HEK293 (cell line): ENCODE measurements at regions not wholly inside any gene's neighbourhood (a gene's known extent, or its start where the extent isn't known, plus 50 kb on each side); places are given as distances from the start of the nearest gene placed in this dataset.

Experiments
- CTCF ChIA-PET: fragments of 350-600 bp; formaldehyde crosslinking; extraction: SDS; loops from one replicate; lab custom pipeline; 2021; ENCODE audit warnings: antibody characterized with exemption; lab: Yijun Ruan, JAX
- POLR2A ChIA-PET: fragments of 300-600 bp; formaldehyde crosslinking; extraction: SDS; loops from one replicate; lab custom pipeline; 2020; ENCODE audit warnings: antibody characterized with exemption, inconsistent platforms; lab: Yijun Ruan, JAX
- H3K27ac ChIP-seq: fragments of 200-500 bp; sonication (Bioruptor generic); 2 replicates; pipeline ENCODE4 v1.5.1; 2014; ENCODE audit warnings: low read depth, low read length, control low read depth, inconsistent platforms; ENCODE audit errors: extremely low read depth
- H3K36me3 ChIP-seq, 2 experiments: fragments of 200-500 bp in 1 of 2; sonication (Bioruptor generic) in 1 of 2; 1 replicate in 1 of 2; 2 replicates in 1 of 2; pipeline ENCODE4 v1.5.1; 2014 to 2017; ENCODE audit warnings: inconsistent platforms in 2 of 2, low read length in 2 of 2; ENCODE audit not compliant: control insufficient read depth in 2 of 2, insufficient read depth in 1 of 2
- H3K4me1 ChIP-seq: fragments of 200-500 bp; sonication (Bioruptor generic); 2 replicates; pipeline ENCODE4 v1.5.1; 2014; ENCODE audit warnings: mild to moderate bottlenecking, low read length, inconsistent platforms; ENCODE audit not compliant: control insufficient read depth, insufficient read depth
- H3K4me3 ChIP-seq: 2 replicates; pipeline ENCODE4 v1.5.1; 2011; ENCODE audit warnings: low read depth, mild to moderate bottlenecking, control low read depth, low read length, moderate library complexity
- H3K9me3 ChIP-seq: fragments of 200-500 bp; sonication (Bioruptor generic); 2 replicates; pipeline ENCODE4 v1.5.1; 2014; ENCODE audit warnings: low read depth, low read length, inconsistent platforms; ENCODE audit not compliant: control insufficient read depth, insufficient read depth
- KLF9 ChIP-seq: fragments of 450-650 bp; formaldehyde crosslinking; IDR thresholded peaks from 2 replicates; pipeline ENCODE4 v1.5.1; 2016; ENCODE audit warnings: missing biosample characterization, missing genetic modification characterization, low read depth
- PRDM1 ChIP-seq: fragments of 450-650 bp; formaldehyde crosslinking; IDR thresholded peaks from 2 replicates; pipeline ENCODE4; 2016; ENCODE audit warnings: missing biosample characterization, missing genetic modification characterization
- ZNF24 ChIP-seq: fragments of 450-650 bp; formaldehyde crosslinking; IDR thresholded peaks from 2 replicates; pipeline ENCODE4 v1.5.1; 2016; ENCODE audit warnings: missing biosample characterization, missing genetic modification characterization
- ZNF324 ChIP-seq: fragments of 450-650 bp; formaldehyde crosslinking; IDR thresholded peaks from 2 replicates; pipeline ENCODE4 v1.5.1; 2016; ENCODE audit warnings: missing biosample characterization, missing genetic modification characterization
- ZNF529 ChIP-seq: fragments of 450-650 bp; formaldehyde crosslinking; IDR thresholded peaks from 2 replicates; pipeline ENCODE4 v1.5.1; 2017; ENCODE audit warnings: missing genetic modification characterization, missing biosample characterization; ENCODE audit not compliant: insufficient replicate concordance
- ZNF561 ChIP-seq: fragments of 450-650 bp; IDR thresholded peaks from 2 replicates; pipeline ENCODE4 v1.5.1; 2018; ENCODE audit warnings: missing biosample characterization, missing genetic modification characterization, borderline replicate concordance
- ZNF600 ChIP-seq: fragments of 450-650 bp; formaldehyde crosslinking; IDR thresholded peaks from 2 replicates; pipeline ENCODE4 v1.5.1; 2016; ENCODE audit warnings: missing biosample characterization, missing genetic modification characterization
- ZNF623 ChIP-seq: fragments of 450-650 bp; formaldehyde crosslinking; IDR thresholded peaks from 2 replicates; pipeline ENCODE4 v1.5.1; 2016; ENCODE audit warnings: missing biosample characterization, missing genetic modification characterization
- ZNF76 ChIP-seq: fragments of 450-650 bp; formaldehyde crosslinking; IDR thresholded peaks from 2 replicates; pipeline ENCODE4; 2016; ENCODE audit warnings: low read depth, missing biosample characterization, missing genetic modification characterization, borderline replicate concordance
- ZNF768 ChIP-seq: fragments of 450-650 bp; formaldehyde crosslinking; IDR thresholded peaks from 2 replicates; pipeline ENCODE4 v1.5.1; 2018; ENCODE audit warnings: missing biosample characterization, mild to moderate bottlenecking, missing genetic modification characterization
- TF ChIP-seq, protein P1 (sequence below): fragments of 450-650 bp; IDR thresholded peaks from 2 replicates; pipeline ENCODE4 v1.5.1; 2018; ENCODE audit warnings: missing biosample characterization, mild to moderate bottlenecking, missing genetic modification characterization
- TF ChIP-seq, protein P2 (sequence below): fragments of 450-650 bp; formaldehyde crosslinking; IDR thresholded peaks from 2 replicates; pipeline ENCODE4 v1.5.1; 2016; ENCODE audit warnings: missing biosample characterization, missing genetic modification characterization
- TF ChIP-seq, protein P3 (sequence below): fragments of 450-650 bp; formaldehyde crosslinking; conservative IDR thresholded peaks from 2 replicates; pipeline ENCODE4 v1.5.1; 2016; ENCODE audit warnings: low read depth, missing biosample characterization, missing genetic modification characterization
- TF ChIP-seq, protein P4 (sequence below): fragments of 450-650 bp; formaldehyde crosslinking; IDR thresholded peaks from 2 replicates; pipeline ENCODE4 v1.5.1; 2016; ENCODE audit warnings: missing biosample characterization, missing genetic modification characterization
- TF ChIP-seq, protein P5 (sequence below): fragments of 450-650 bp; formaldehyde crosslinking; IDR thresholded peaks from 2 replicates; pipeline ENCODE4 v1.5.1; 2016; ENCODE audit warnings: missing biosample characterization, missing genetic modification characterization

DNA sequence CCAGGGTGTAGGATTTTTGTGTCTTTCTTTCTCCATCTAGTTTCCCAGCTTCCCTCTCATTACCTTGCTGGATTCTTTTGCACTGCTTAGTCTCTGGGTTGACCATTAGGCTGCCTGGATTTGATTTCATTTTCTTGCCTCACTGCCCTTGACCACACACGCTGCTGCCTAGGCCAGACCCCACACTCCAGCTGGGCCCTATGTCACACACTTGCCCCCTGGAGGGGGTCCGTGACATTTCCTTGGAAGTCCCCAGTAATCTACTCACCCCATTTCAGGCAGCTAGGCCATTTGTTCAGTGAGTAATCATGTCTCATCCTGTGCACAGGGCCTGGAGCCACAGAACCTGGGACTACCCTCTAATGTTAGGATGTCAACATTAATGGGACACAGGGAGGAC, 81.9 kb upstream of the SPON1 start (continued):
- TF ChIP-seq, protein P1, sequence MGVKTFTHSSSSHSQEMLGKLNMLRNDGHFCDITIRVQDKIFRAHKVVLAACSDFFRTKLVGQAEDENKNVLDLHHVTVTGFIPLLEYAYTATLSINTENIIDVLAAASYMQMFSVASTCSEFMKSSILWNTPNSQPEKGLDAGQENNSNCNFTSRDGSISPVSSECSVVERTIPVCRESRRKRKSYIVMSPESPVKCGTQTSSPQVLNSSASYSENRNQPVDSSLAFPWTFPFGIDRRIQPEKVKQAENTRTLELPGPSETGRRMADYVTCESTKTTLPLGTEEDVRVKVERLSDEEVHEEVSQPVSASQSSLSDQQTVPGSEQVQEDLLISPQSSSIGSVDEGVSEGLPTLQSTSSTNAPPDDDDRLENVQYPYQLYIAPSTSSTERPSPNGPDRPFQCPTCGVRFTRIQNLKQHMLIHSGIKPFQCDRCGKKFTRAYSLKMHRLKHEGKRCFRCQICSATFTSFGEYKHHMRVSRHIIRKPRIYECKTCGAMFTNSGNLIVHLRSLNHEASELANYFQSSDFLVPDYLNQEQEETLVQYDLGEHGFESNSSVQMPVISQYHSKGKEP (tag by site-specific recombination), result no peak
- TF ChIP-seq, protein P2, sequence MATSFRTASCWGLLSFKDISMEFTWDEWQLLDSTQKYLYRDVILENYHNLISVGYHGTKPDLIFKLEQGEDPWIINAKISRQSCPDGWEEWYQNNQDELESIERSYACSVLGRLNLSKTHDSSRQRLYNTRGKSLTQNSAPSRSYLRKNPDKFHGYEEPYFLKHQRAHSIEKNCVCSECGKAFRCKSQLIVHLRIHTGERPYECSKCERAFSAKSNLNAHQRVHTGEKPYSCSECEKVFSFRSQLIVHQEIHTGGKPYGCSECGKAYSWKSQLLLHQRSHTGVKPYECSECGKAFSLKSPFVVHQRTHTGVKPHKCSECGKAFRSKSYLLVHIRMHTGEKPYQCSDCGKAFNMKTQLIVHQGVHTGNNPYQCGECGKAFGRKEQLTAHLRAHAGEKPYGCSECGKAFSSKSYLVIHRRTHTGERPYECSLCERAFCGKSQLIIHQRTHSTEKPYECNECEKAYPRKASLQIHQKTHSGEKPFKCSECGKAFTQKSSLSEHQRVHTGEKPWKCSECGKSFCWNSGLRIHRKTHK (tag by site-specific recombination), result no peak
- TF ChIP-seq PRDM1 (tag by site-specific recombination) (no peak), ZNF561 (tag by site-specific recombination) (no peak), ZNF768 (tag by site-specific recombination) (no peak), ZNF529 (tag by site-specific recombination) (no peak)
- TF ChIP-seq, all 188 proteins: peak for 0

DNA sequence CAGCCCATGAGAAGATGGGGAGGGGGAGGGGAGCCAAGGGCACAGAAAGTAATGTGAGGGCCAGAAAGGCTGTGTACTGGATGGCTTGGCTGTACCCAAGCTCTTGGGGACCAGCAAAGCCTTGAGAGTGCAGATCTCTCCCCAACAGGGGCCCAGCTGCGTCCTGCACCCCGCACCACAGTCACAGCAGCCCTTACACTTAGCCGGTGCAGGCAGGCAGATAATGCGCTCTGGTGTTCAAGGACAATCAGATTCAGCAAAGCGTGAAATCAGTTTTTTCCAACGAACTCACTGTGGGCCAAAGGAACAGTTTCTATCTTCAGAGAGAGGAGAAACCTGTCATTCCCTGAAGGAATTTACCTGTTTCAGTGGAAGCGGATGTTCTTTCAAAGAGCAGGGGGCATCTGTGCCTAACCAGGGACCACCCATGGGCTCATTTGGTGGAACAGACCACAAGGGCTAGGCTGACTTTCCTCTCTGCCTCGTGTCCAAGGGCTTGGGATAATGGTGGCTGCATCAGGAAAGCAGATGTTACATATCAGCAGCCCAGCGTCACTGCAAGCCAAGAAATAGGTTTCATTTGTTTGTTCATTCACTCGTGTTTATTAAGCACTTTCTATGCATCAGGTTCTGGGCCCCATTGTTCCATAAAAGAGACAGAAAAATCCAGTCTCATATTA, 81.2 kb upstream of the SPON1 start:
- CTCF ChIA-PET, result no interaction called here
- Histone ChIP-seq H3K4me1 (no peaks in the 10 kb centered on the region), H3K4me3 (no peak overlapping the region), H3K9me3 (no peaks in the 10 kb centered on the region), H3K27ac (no peak overlapping the region), H3K36me3 (no peaks in the 10 kb centered on the region)
- no peak for TF ChIP-seq ZNF24
- POLR2A ChIA-PET, result no interaction called here

DNA sequence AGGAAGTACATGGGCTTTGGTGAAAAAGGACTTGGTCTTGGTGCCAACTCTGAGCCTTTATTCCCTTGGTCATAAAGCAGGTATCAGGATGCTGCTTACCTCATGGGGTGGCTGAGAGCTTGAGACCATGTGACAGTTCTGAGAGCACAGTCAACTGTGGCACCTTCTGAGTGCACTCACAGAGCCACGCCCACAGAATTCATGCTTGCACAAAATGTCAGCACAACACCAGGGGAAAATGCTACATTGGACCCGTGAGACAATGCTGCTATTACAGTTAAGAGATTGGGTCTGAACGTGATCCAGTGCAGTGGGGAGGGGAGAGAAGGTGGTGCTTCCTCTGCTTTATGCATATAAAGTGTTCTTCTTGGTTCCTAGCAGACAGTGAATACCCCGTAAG, 79.5 kb upstream of the SPON1 start:
- CTCF ChIA-PET, result interaction anchor here (0.6 kb wide), 1 partner anchor 607 kb away, joined by 3 read pairs; no protein-coding TSS in a partner anchor
- POLR2A ChIA-PET, result no interaction called here
- H3K27ac ChIP-seq, result no peak overlapping the region
- H3K36me3 ChIP-seq, result no peaks in the 10 kb centered on the region
- H3K9me3 ChIP-seq, result no peaks in the 10 kb centered on the region
- no peaks in the 10 kb centered on the region for H3K4me1 ChIP-seq
- H3K4me3 ChIP-seq, result no peak overlapping the region
- TF ChIP-seq KLF9 (peak; percentile 42; the same call in 1 of the 2 replicates), ZNF623 (tag by site-specific recombination) (no peak)

DNA sequence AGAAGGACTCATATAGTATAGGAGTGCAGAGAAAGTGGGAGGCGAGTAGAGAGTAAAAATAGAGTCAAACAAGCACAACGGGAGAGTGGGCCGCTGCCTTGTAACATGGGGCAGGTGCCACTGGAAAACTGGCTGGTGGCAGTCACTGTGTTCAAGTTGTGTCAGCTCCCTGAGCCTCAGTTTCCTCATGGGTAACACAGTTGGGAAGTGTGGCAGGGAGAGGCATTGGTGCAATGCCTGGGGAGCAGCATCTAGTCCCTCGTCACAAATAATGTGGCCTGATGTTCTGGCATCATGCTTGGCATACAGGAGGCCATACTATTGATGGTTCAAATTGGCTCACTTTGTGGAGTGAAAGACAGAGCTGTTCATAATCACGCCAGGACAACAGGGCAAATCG, 78.9 kb upstream of the SPON1 start:
- CTCF ChIA-PET, result interaction anchor here (0.6 to 0.8 kb wide), 2 partner anchors 11 to 606 kb away, joined by 3 to 7 read pairs; no protein-coding TSS in a partner anchor
- POLR2A ChIA-PET, result no interaction called here
- no peaks in the 10 kb centered on the region for H3K4me1 ChIP-seq
- no peaks in the 10 kb centered on the region for H3K9me3 ChIP-seq
- no peak overlapping the region for H3K27ac ChIP-seq
- no peak overlapping the region for H3K4me3 ChIP-seq
- no peaks in the 10 kb centered on the region for H3K36me3 ChIP-seq
- TF ChIP-seq, protein P3, sequence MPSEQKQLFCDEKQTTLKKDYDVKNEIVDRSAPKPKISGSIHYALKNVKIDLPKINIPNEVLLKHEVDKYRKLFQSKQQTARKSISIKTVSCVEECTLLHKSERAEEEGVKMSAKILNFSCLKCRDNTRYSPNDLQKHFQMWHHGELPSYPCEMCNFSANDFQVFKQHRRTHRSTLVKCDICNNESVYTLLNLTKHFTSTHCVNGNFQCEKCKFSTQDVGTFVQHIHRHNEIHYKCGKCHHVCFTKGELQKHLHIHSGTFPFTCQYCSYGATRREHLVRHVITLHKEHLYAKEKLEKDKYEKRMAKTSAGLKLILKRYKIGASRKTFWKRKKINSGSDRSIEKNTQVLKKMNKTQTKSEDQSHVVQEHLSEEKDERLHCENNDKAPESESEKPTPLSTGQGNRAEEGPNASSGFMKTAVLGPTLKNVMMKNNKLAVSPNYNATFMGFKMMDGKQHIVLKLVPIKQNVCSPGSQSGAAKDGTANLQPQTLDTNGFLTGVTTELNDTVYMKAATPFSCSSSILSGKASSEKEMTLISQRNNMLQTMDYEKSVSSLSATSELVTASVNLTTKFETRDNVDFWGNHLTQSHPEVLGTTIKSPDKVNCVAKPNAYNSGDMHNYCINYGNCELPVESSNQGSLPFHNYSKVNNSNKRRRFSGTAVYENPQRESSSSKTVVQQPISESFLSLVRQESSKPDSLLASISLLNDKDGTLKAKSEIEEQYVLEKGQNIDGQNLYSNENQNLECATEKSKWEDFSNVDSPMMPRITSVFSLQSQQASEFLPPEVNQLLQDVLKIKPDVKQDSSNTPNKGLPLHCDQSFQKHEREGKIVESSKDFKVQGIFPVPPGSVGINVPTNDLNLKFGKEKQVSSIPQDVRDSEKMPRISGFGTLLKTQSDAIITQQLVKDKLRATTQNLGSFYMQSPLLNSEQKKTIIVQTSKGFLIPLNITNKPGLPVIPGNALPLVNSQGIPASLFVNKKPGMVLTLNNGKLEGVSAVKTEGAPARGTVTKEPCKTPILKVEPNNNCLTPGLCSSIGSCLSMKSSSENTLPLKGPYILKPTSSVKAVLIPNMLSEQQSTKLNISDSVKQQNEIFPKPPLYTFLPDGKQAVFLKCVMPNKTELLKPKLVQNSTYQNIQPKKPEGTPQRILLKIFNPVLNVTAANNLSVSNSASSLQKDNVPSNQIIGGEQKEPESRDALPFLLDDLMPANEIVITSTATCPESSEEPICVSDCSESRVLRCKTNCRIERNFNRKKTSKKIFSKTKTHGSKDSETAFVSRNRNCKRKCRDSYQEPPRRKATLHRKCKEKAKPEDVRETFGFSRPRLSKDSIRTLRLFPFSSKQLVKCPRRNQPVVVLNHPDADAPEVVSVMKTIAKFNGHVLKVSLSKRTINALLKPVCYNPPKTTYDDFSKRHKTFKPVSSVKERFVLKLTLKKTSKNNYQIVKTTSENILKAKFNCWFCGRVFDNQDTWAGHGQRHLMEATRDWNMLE (tag by site-specific recombination), result no peak
- TF ChIP-seq, protein P4, sequence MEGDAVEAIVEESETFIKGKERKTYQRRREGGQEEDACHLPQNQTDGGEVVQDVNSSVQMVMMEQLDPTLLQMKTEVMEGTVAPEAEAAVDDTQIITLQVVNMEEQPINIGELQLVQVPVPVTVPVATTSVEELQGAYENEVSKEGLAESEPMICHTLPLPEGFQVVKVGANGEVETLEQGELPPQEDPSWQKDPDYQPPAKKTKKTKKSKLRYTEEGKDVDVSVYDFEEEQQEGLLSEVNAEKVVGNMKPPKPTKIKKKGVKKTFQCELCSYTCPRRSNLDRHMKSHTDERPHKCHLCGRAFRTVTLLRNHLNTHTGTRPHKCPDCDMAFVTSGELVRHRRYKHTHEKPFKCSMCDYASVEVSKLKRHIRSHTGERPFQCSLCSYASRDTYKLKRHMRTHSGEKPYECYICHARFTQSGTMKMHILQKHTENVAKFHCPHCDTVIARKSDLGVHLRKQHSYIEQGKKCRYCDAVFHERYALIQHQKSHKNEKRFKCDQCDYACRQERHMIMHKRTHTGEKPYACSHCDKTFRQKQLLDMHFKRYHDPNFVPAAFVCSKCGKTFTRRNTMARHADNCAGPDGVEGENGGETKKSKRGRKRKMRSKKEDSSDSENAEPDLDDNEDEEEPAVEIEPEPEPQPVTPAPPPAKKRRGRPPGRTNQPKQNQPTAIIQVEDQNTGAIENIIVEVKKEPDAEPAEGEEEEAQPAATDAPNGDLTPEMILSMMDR (tag by site-specific recombination), result no peak
- no peak for TF ChIP-seq ZNF324 (tag by site-specific recombination)
- TF ChIP-seq, protein P5, sequence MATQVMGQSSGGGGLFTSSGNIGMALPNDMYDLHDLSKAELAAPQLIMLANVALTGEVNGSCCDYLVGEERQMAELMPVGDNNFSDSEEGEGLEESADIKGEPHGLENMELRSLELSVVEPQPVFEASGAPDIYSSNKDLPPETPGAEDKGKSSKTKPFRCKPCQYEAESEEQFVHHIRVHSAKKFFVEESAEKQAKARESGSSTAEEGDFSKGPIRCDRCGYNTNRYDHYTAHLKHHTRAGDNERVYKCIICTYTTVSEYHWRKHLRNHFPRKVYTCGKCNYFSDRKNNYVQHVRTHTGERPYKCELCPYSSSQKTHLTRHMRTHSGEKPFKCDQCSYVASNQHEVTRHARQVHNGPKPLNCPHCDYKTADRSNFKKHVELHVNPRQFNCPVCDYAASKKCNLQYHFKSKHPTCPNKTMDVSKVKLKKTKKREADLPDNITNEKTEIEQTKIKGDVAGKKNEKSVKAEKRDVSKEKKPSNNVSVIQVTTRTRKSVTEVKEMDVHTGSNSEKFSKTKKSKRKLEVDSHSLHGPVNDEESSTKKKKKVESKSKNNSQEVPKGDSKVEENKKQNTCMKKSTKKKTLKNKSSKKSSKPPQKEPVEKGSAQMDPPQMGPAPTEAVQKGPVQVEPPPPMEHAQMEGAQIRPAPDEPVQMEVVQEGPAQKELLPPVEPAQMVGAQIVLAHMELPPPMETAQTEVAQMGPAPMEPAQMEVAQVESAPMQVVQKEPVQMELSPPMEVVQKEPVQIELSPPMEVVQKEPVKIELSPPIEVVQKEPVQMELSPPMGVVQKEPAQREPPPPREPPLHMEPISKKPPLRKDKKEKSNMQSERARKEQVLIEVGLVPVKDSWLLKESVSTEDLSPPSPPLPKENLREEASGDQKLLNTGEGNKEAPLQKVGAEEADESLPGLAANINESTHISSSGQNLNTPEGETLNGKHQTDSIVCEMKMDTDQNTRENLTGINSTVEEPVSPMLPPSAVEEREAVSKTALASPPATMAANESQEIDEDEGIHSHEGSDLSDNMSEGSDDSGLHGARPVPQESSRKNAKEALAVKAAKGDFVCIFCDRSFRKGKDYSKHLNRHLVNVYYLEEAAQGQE (tag by site-specific recombination), result no peak
- TF ChIP-seq ZNF600 (tag by site-specific recombination), result no peak
- no peak for TF ChIP-seq ZNF76 (tag by site-specific recombination)
